C4-2B (cell line): ENCODE measurements at regions not wholly inside any gene's neighbourhood (a gene's known extent, or its start where the extent isn't known, plus 50 kb on each side); places are given as distances from the start of the nearest gene placed in this dataset.

Source experiments
- CTCF ChIP-seq: fragments of 450-650 bp; conservative IDR thresholded peaks from 2 replicates; pipeline ENCODE4 v1.5.1; 2017; ENCODE audit warnings: mild to moderate bottlenecking
- ZFX ChIP-seq: fragments of 450-650 bp; IDR thresholded peaks from 2 replicates; pipeline ENCODE4 v1.6.1; 2017

GRCh38 chr12:88921434-88921833 is 341.2 kb upstream of the KITLG start:
- TF ChIP-seq CTCF (no peak), ZFX (no peak)
